IMR-90 (cell line): ENCODE measurements at regions not wholly inside any gene's neighbourhood (a gene's known extent, or its start where the extent isn't known, plus 50 kb on each side); places are given as distances from the start of the nearest gene placed in this dataset.

Experiments
- BHLHE40 ChIP-seq: fragments of 150-350 bp; IDR thresholded peaks from 2 replicates; pipeline ENCODE4 v1.6.1; 2016; ENCODE audit warnings: mild to moderate bottlenecking, low read depth, low read length
- CEBPB ChIP-seq: IDR thresholded peaks from 2 replicates; pipeline ENCODE4 v1.6.1; 2012; ENCODE audit warnings: low read depth, low read length, improper control_type of control experiment
- CHD1 ChIP-seq: IDR thresholded peaks from 2 replicates; pipeline ENCODE4 v1.6.1; 2012; ENCODE audit warnings: low read depth, low read length, improper control_type of control experiment
- POLR2A ChIP-seq: IDR thresholded peaks from 2 replicates; pipeline ENCODE4 v1.6.1; 2012; ENCODE audit warnings: mild to moderate bottlenecking, low read depth, low read length
- RAD21 ChIP-seq: IDR thresholded peaks from 2 replicates; pipeline ENCODE4 v1.6.1; 2012; ENCODE audit warnings: low read length, improper control_type of control experiment
- RCOR1 ChIP-seq: IDR thresholded peaks from 2 replicates; pipeline ENCODE4 v1.6.1; 2012; ENCODE audit warnings: mild to moderate bottlenecking, low read length, improper control_type of control experiment; ENCODE audit not compliant: insufficient replicate concordance
- RFX5 ChIP-seq: IDR thresholded peaks from 2 replicates; pipeline ENCODE4 v1.8.0; 2012; ENCODE audit warnings: low read depth, mild to moderate bottlenecking, low read length, moderate library complexity
- SMC3 ChIP-seq: fragments of 150-350 bp; IDR thresholded peaks from 2 replicates; pipeline ENCODE4 v1.6.1; 2016; ENCODE audit warnings: low read depth, mild to moderate bottlenecking, antibody characterized with exemption, low read length, moderate library complexity
- TF ChIP-seq, protein P1 (sequence below): conservative IDR thresholded peaks from 2 replicates; pipeline ENCODE4 v1.5.1; 2012; ENCODE audit warnings: mild to moderate bottlenecking, low read depth, low read length, improper control_type of control experiment
- TF ChIP-seq, protein P2 (sequence below): fragments of 150-350 bp; IDR thresholded peaks from 2 replicates; pipeline ENCODE4 v1.6.1; 2017; ENCODE audit warnings: mild to moderate bottlenecking, antibody characterized with exemption, low read length, low read depth

DNA sequence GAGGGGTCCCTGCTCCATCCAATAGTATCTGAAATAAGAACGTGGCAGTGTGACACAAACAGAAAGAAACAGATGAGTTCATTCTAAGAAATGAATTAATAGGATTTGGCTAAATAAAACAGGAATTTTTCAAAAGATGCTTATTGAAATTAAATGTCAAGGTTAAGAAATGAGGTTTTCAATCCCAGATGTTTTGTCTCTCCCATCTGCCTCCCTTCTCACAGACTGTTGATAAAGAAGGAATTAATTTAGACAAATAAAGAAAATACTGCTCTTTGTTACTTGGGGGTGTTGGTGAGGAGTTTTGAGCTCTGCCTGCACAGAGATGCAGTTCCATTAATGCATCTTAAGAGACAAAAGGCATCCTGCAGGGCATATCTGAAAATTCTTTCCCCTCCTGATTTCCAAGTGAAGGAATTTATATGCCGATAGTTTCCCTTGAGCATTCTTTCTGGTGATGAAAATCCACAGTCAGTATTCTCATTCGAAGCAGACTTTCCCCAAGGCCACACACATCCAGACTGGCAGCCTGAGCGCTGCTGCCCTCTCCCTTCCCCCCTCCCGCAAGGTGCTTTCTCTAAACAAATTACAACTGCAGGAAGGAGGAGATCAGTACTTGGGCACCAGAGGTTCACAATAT, 385.4 kb upstream of the RND3 start:
- TF ChIP-seq CEBPB (no peak), POLR2A (no peak), RAD21 (no peak), CHD1 (no peak), BHLHE40 (no peak), SMC3 (no peak), RFX5 (no peak), RCOR1 (no peak)
- TF ChIP-seq, protein P1, sequence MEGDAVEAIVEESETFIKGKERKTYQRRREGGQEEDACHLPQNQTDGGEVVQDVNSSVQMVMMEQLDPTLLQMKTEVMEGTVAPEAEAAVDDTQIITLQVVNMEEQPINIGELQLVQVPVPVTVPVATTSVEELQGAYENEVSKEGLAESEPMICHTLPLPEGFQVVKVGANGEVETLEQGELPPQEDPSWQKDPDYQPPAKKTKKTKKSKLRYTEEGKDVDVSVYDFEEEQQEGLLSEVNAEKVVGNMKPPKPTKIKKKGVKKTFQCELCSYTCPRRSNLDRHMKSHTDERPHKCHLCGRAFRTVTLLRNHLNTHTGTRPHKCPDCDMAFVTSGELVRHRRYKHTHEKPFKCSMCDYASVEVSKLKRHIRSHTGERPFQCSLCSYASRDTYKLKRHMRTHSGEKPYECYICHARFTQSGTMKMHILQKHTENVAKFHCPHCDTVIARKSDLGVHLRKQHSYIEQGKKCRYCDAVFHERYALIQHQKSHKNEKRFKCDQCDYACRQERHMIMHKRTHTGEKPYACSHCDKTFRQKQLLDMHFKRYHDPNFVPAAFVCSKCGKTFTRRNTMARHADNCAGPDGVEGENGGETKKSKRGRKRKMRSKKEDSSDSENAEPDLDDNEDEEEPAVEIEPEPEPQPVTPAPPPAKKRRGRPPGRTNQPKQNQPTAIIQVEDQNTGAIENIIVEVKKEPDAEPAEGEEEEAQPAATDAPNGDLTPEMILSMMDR, result no peak
- TF ChIP-seq, protein P2, sequence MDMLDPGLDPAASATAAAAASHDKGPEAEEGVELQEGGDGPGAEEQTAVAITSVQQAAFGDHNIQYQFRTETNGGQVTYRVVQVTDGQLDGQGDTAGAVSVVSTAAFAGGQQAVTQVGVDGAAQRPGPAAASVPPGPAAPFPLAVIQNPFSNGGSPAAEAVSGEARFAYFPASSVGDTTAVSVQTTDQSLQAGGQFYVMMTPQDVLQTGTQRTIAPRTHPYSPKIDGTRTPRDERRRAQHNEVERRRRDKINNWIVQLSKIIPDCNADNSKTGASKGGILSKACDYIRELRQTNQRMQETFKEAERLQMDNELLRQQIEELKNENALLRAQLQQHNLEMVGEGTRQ, result no peak
